Activated naive CD8-positive, alpha-beta T cell treated with anti-CD3 and anti-CD28 coated beads, Interleukin-2, amount 10 ng/mL, durations not matched to agents 7 days and 5 days (primary cell): ENCODE measurements at regions not wholly inside any gene's neighbourhood (a gene's known extent, or its start where the extent isn't known, plus 50 kb on each side); places are given as distances from the start of the nearest gene placed in this dataset.
"Not testable (repeated sequence)": the region's sequence is repeated elsewhere in the genome, so short reads cannot be mapped to it uniquely, and the experiment has no call there.

Source experiments
- ATAC-seq: fragments of 150-1000 bp; cut with Tn5 transposase; one replicate; pipeline ENCODE4 v1.10.0; 2021; ENCODE audit warnings: low read depth, moderate library complexity
- POLR2A ChIA-PET: fragments of 350-600 bp; sonication (Branson Sonifier 250); formaldehyde crosslinking; loops from one replicate; lab custom pipeline; 2021; ENCODE audit warnings: antibody characterized with exemption; lab: Charles Lee
- DNase-seq: peaks from one replicate; pipeline ENCODE4 v3.0.0; 2021
- H3K27ac Mint-ChIP-seq: one replicate; pipeline ENCODE4 v1.8.0; 2022; ENCODE audit warnings: mild to moderate bottlenecking, mixed read lengths
- H3K27me3 Mint-ChIP-seq: one replicate; pipeline ENCODE4 v1.8.0; 2022; ENCODE audit warnings: mild to moderate bottlenecking, moderate library complexity, mixed read lengths
- H3K36me3 Mint-ChIP-seq: one replicate; pipeline ENCODE4 v1.8.0; 2021; ENCODE audit warnings: mild to moderate bottlenecking, mixed read lengths
- H3K4me1 Mint-ChIP-seq: one replicate; pipeline ENCODE4 v1.8.0; 2021; ENCODE audit warnings: mixed read lengths
- H3K4me3 Mint-ChIP-seq: one replicate; pipeline ENCODE4 v1.8.0; 2022; ENCODE audit warnings: mild to moderate bottlenecking, moderate library complexity, mixed read lengths
- H3K9me3 Mint-ChIP-seq: one replicate; pipeline ENCODE4 v1.8.0; 2021; ENCODE audit warnings: mixed read lengths

DNA sequence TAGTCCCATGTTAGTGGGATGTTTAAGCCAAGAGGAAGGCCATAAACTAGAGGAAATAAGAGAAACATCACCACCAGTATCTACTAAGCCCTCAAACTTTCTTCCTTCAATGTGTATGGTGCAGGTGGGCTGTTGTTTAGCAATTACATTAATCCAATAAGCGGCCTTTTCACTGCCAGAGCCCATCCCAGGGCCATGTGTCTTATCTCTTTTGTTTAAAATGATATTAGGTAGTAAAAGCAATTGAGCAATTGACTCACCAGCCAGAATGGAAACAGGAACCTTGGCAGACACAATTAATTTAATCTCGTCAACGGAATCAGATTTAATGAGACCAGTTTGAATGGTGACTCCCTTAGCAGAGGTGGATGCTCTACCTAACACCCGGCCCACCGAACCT lies 1503.5 kb downstream of the UQCRFS1 start:
- DNase-seq (no peak), ATAC-seq (no peak)
- H3K27ac Mint-ChIP-seq, result no peak overlapping the region
- no peaks in the 10 kb centered on the region for H3K36me3 Mint-ChIP-seq
- no peak overlapping the region for H3K4me3 Mint-ChIP-seq
- no peaks in the 10 kb centered on the region for H3K4me1 Mint-ChIP-seq
- peaks cover 24% of the 10 kb centered on the region for H3K9me3 Mint-ChIP-seq
- no peaks in the 10 kb centered on the region for H3K27me3 Mint-ChIP-seq
- POLR2A ChIA-PET, result no interaction called here

DNA sequence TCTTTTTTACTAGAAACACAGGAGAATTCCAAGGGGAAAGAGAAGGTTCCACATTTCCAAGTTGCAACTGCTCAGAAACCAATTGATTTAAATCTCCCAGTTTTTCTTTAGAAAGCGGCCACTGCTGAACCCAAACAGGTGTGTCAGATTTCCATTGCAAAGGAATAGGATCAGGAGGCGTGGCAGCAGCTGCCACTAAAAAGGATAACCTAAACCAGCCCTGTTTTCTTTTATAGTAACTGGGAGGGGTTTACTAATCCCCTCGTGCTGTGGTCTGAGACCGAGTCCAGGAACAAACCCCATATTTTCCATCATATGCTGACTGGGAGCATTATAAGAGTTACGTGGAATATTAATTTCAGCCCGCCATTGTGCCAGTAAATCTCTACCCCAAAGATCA lies 1504.0 kb downstream of the UQCRFS1 start:
- H3K4me3 Mint-ChIP-seq, H3K27ac Mint-ChIP-seq, ATAC-seq, DNase-seq, H3K36me3 Mint-ChIP-seq, H3K4me1 Mint-ChIP-seq, POLR2A ChIA-PET, H3K27me3 Mint-ChIP-seq: not testable (repeated sequence)
- peaks cover 24% of the 10 kb centered on the region for H3K9me3 Mint-ChIP-seq

DNA sequence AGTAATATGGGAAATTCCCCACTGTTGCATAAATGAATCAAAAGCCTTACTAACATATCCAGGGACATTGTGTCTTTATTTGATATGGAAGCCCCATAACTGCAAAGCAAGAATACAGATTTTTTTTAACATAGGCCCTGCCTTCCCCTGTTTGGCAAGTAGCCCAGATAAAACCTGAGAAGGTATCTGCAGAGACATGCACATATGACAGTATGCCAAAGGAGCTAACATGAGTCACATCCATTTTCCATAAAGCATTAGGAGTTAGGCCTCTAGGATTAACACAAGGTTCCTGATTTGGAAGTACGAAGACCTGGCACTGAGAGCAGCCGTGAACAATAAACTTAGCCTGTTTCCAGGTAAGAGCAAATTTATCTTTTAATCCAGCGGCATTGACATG lies 1505.9 kb downstream of the UQCRFS1 start:
- H3K27ac Mint-ChIP-seq, H3K4me1 Mint-ChIP-seq, H3K4me3 Mint-ChIP-seq, H3K36me3 Mint-ChIP-seq, DNase-seq, POLR2A ChIA-PET, H3K27me3 Mint-ChIP-seq, ATAC-seq: not testable (repeated sequence)
- peaks cover 17% of the 10 kb centered on the region for H3K9me3 Mint-ChIP-seq

DNA sequence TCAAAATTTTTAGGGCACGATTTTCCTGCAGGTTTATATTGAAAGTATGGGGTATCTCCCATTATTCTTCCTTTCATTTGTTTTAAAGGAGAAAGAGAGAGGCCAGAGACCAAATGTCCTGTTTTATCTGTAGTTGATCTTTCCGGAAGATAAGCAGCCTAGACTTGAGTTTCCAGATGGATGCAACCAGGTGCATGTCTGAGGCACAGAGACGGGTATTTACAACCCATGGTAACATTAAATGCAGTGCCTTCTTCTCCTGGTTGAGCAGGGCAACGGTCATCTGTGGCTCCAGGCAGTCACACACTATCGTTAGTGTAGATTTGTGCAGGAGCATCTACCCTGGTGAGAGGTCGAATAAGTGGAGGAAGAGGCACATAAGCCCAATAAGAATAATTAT lies 1507.1 kb downstream of the UQCRFS1 start:
- Mint-ChIP-seq H3K27ac (no peak overlapping the region), H3K4me3 (no peak overlapping the region), H3K27me3 (no peaks in the 10 kb centered on the region), H3K36me3 (no peaks in the 10 kb centered on the region), H3K4me1 (no peaks in the 10 kb centered on the region), H3K9me3 (peaks cover 10% of the 10 kb centered on the region)
- POLR2A ChIA-PET, result no interaction called here
- DNase-seq (no peak), ATAC-seq (no peak)

DNA sequence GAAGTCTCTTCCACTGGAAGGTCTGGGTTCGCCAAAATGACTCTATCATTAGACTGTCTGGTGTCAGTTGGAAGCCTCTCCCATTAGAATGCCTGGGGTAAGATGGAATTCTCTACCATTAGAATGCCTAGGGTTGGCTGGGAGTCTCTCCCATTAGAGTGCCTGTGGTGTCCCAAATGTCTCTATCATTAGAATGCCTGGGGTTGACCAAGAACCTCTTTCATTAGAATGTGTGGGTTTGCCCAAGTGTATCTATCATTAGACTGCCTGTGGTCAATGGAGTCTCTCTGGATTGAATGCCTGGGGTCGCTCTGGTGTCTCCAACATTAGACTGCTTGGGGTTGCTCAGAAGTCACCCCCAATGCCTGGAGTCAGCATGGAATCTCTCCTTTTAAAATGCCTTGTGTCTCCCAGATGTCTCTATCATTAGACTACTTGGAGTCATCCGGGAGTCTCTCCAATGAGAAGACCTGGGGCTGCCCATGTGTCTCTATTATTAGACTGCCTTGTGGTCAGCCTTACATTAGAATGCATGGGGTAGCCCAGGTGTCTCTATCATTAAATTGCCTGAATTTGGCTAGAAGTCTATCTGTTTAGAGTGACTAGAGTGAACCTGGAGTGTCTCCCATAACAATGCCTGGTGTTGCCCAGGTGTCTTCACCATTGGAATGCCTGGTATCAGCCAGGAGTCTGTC lies 1518.4 kb downstream of the UQCRFS1 start:
- H3K27me3 Mint-ChIP-seq, result no peaks in the 10 kb centered on the region
- DNase-seq, result no peak
- peaks cover 36% of the 10 kb centered on the region for H3K9me3 Mint-ChIP-seq
- H3K4me1 Mint-ChIP-seq, result no peaks in the 10 kb centered on the region
- no peaks in the 10 kb centered on the region for H3K36me3 Mint-ChIP-seq
- no peak overlapping the region for H3K27ac Mint-ChIP-seq
- POLR2A ChIA-PET, result no interaction called here
- no peak for ATAC-seq
- no peak overlapping the region for H3K4me3 Mint-ChIP-seq

DNA sequence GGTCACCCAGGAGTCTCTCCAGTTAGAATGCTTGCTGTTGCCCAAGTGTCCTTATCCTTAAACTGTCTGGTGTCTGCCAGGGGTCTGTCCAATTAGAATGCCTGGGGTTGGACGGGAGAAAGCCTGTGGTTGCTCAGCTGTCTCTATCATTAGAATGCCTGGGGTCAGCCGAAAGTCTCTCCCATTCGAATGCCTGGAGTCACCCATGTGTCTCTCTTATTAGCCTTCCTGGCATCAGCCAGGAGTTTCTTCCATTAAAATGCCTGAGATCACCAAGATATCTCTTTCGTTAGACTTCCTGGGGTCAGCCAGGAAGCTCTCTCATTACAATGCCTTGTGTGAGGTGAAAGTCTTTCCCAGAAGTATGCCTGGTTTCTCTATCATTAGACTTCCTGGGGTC lies 1521.0 kb downstream of the UQCRFS1 start:
- DNase-seq (no peak), ATAC-seq (no peak)
- H3K27me3 Mint-ChIP-seq, result no peaks in the 10 kb centered on the region
- no peaks in the 10 kb centered on the region for H3K4me1 Mint-ChIP-seq
- H3K27ac Mint-ChIP-seq, result no peak overlapping the region
- no peak overlapping the region for H3K4me3 Mint-ChIP-seq
- POLR2A ChIA-PET, result no interaction called here
- H3K9me3 Mint-ChIP-seq, result peaks cover 30% of the 10 kb centered on the region
- no peaks in the 10 kb centered on the region for H3K36me3 Mint-ChIP-seq

DNA sequence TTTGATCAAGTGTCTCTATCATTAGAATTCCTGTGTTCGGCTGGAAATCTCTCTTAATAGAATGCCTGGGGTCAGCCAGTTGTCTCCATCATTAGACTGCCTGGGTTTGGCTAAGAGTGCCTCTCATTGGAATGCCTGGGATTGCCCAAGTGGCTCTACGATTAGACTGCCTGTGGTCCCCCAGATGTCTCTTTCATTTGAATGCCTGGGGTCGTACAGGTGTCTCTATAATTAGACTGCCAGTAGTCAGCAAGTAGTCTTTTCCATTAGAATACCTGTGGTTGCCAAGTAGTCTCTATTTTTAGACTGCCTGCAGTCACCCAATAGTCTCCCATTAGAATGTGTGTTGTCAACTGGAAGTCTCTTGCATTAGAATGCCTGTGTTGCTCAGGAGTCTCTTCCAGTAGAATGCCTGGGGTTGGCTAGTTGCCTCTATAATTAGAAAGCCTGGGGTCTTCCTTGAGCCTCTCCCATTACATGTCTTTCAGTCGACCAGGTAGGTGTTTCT lies 1523.2 kb downstream of the UQCRFS1 start:
- POLR2A ChIA-PET, result no interaction called here
- no peaks in the 10 kb centered on the region for H3K4me1 Mint-ChIP-seq
- no peaks in the 10 kb centered on the region for H3K36me3 Mint-ChIP-seq
- H3K4me3 Mint-ChIP-seq, result no peak overlapping the region
- ATAC-seq (no peak), DNase-seq (no peak)
- H3K9me3 Mint-ChIP-seq, result peaks cover 29% of the 10 kb centered on the region
- H3K27me3 Mint-ChIP-seq, result no peaks in the 10 kb centered on the region
- H3K27ac Mint-ChIP-seq, result no peak overlapping the region

DNA sequence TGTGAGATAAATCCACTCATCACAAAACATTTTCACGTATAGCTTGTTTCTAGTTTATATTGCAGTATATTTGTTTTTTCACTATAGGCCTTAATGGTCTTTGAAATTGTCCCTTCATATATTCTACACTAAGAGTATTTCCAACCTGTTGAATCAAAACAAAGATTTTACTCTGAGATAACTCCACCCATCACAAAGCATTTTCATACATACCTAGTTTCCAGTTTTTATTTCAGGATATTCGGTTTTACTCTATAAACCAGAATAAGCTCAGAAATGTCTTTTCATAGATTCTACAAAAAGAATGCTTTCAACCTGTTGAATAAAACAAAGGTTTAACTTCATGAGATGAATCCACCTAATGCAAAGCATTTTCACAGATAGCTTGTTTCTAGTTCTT lies 1528.7 kb downstream of the UQCRFS1 start:
- DNase-seq, result no peak
- peaks cover 4% of the 10 kb centered on the region for H3K9me3 Mint-ChIP-seq
- ATAC-seq, result no peak
- no peaks in the 10 kb centered on the region for H3K4me1 Mint-ChIP-seq
- H3K36me3 Mint-ChIP-seq, result no peaks in the 10 kb centered on the region
- H3K27me3 Mint-ChIP-seq, result no peaks in the 10 kb centered on the region
- no peak overlapping the region for H3K27ac Mint-ChIP-seq
- no peak overlapping the region for H3K4me3 Mint-ChIP-seq
- POLR2A ChIA-PET, result no interaction called here

DNA sequence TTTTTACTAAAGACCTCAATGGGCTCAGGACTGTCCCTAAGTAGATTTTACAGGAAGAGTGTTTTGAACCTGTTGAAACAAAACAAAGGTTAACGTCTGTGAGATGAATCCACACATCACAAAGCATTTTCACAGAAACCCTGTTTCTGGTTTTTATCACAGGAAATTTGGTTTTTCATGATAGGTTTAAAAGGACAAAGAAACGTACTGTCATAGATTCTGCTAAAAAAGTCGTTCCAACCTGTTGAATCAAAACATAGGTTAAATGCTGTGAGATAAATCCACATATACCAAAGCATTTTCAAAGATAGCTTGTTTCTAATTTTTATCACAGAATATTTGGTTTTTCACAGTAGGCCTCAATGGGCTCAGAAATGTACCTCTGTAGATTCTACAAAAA lies 1531.0 kb downstream of the UQCRFS1 start:
- Mint-ChIP-seq H3K4me1 (no peaks in the 10 kb centered on the region), H3K4me3 (no peak overlapping the region), H3K27ac (no peak overlapping the region), H3K27me3 (no peaks in the 10 kb centered on the region), H3K36me3 (no peaks in the 10 kb centered on the region), H3K9me3 (peaks cover 10% of the 10 kb centered on the region)
- no peak for ATAC-seq
- POLR2A ChIA-PET, result no interaction called here
- no peak for DNase-seq

DNA sequence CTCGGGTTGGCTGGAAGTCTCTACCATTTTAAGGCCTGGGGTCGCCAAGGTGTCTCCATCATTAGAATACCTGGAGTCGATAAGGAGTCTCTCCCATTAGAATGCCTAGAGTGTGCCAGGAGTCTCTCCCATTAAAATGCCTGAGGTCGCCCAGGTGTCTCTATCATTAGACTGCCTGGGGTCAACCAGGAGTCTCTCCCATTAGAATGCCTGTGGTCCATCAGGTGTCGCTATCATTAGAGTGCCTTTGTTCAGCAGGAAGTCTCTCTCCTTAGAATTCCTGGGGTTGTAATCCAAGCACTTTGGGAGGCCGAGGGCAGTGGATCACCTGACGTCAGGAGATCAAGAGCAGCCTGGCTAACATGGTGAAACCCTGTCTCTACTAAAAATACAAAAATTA lies 1533.0 kb downstream of the UQCRFS1 start:
- peaks cover 13% of the 10 kb centered on the region for H3K9me3 Mint-ChIP-seq
- no peaks in the 10 kb centered on the region for H3K36me3 Mint-ChIP-seq
- no peaks in the 10 kb centered on the region for H3K27me3 Mint-ChIP-seq
- H3K4me3 Mint-ChIP-seq, result no peak overlapping the region
- no peaks in the 10 kb centered on the region for H3K4me1 Mint-ChIP-seq
- ATAC-seq, result no peak
- H3K27ac Mint-ChIP-seq, result no peak overlapping the region
- DNase-seq, result no peak
- POLR2A ChIA-PET, result no interaction called here

DNA sequence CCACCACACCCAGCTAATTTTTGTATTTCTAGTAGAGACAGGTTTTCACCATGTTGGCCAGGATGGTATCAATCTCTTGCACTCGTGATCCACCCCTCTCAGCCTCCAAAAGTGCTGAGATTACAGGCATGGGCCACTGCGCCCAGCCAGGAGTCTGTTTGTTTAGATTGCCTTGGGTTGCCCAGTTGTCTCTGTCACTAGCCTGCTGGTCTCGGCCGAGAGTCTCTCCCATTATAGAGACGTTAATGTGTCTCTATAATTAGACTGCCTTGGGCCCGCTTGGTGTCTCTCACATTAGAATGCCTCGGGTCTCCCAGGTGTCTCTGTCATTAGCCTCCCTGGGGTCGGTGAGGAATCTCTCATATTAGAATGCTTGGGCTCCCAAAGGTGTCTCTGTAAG lies 1533.6 kb downstream of the UQCRFS1 start:
- H3K27me3 Mint-ChIP-seq, result no peaks in the 10 kb centered on the region
- no peak for DNase-seq
- H3K4me1 Mint-ChIP-seq, result no peaks in the 10 kb centered on the region
- no peak overlapping the region for H3K4me3 Mint-ChIP-seq
- peaks cover 11% of the 10 kb centered on the region for H3K9me3 Mint-ChIP-seq
- POLR2A ChIA-PET, result no interaction called here
- H3K36me3 Mint-ChIP-seq, result no peaks in the 10 kb centered on the region
- no peak for ATAC-seq
- H3K27ac Mint-ChIP-seq, result no peak overlapping the region

DNA sequence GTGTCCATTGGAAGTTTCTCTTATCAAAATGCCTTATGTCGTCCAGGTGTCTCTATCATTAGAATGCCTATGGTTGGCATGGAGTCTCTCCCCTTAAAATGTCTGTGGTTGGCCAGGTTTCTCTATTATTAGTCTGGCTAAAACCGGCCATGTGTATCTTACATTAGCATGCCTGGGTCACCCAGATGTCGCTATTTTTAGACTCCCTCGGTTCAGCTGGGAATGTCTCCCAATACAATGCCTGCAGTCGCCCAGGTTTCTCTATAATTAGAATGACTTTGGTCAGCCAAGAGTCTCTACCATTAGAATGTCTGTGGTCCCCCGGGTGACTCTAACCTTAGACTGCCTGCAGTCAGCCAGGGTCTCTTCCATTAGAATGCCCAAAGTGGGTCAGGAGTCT lies 1536.1 kb downstream of the UQCRFS1 start:
- no peak overlapping the region for H3K4me3 Mint-ChIP-seq
- no peaks in the 10 kb centered on the region for H3K27me3 Mint-ChIP-seq
- peaks cover 21% of the 10 kb centered on the region for H3K9me3 Mint-ChIP-seq
- no peak overlapping the region for H3K27ac Mint-ChIP-seq
- H3K36me3 Mint-ChIP-seq, result no peaks in the 10 kb centered on the region
- POLR2A ChIA-PET, result no interaction called here
- ATAC-seq (no peak), DNase-seq (no peak)
- H3K4me1 Mint-ChIP-seq, result no peaks in the 10 kb centered on the region

DNA sequence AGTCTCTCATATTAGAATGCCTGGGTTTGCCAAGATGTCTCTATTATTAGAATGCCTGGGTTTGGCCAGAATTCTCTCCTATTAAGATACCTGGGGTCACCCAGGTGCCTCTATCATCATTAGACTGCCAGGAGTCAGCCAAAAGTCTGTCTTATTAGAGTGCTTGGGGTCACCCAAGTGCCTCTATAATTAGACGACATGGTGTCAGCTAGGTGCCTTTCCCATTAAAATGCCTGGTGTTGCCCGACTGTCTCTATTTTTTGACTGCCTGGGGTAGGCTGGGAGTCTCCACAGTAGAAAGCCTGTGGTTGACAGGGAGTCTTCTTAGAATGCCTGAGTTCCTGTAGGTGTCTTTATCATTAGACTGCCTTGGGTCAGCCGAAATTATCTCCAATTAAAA lies 1536.6 kb downstream of the UQCRFS1 start:
- H3K36me3 Mint-ChIP-seq, result no peaks in the 10 kb centered on the region

DNA sequence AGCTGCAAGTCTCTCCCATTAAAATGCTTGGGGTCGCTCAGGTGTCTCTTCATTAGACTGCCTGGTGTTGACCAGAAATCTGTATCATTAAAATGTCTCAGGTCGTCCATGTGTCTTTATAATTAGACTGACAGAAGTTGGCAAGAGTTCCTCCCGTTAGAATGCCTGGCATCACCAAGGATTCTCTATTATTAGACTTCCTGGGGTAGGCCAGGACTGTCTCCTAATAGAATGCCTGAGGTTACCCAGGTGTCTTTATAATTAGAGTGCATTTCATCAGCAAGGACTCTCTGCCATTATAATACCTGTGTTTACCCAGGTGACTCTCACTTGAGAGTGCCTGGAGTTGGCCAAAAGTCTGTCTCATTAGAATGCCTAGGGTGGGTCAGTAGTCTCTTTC lies 1537.2 kb downstream of the UQCRFS1 start:
- POLR2A ChIA-PET, result no interaction called here

More for the DNA sequence above, 1536.6 kb downstream of the UQCRFS1 start:
- ATAC-seq, result no peak
- Mint-ChIP-seq H3K9me3 (peaks cover 21% of the 10 kb centered on the region), H3K4me1 (no peaks in the 10 kb centered on the region), H3K27ac (no peak overlapping the region), H3K4me3 (no peak overlapping the region), H3K27me3 (no peaks in the 10 kb centered on the region)
- POLR2A ChIA-PET, result no interaction called here
- DNase-seq, result no peak

More for the DNA sequence above, 1537.2 kb downstream of the UQCRFS1 start:
- DNase-seq, result no peak
- Mint-ChIP-seq H3K9me3 (peaks cover 21% of the 10 kb centered on the region), H3K27me3 (no peaks in the 10 kb centered on the region), H3K36me3 (no peaks in the 10 kb centered on the region), H3K4me3 (no peak overlapping the region), H3K27ac (no peak overlapping the region), H3K4me1 (no peaks in the 10 kb centered on the region)
- ATAC-seq, result no peak
